Left cardiac atrium (tissue), 4 donors: ENCODE measurements at regions not wholly inside any gene's neighbourhood (a gene's known extent, or its start where the extent isn't known, plus 50 kb on each side); places are given as distances from the start of the nearest gene placed in this dataset.

Experiments
- ATAC-seq, 2 donors: fragments of 200-7000 bp; cut with Tn5 transposase; one replicate each; pipeline ENCODE4 v1.9.1; 2020; ENCODE audit warnings: mild to moderate bottlenecking in 2 of 2, moderate library complexity in 2 of 2
- DNase-seq: peaks from one replicate; pipeline ENCODE4 v3.0.0-alpha.2; 2020
- intact Hi-C, 2 donors: fragments of 100-400 bp; cut with DNase I; formaldehyde crosslinking; loops; one replicate each; pipeline versions ENCODE4 v1.14.1 to v1.15.1; 2022 to 2023
- donor health status: DM: no; HTN: yes; CAD: no.
- donor health status: DM: no; HTN: yes; CAD: no; lungs with severe emphysema.
- donor health status: DM: yes; HTN: yes; CAD: no.
- donor health status: Dilated cardiomyopathy.

GRCh38 chr1:245045087-245045881 lies 109.5 kb upstream of the KIF26B start:
- DNase-seq = no peak
- ATAC-seq = peak in 1 of 2 donors; percentile 60
- intact Hi-C loops = loop anchor here in 1 of 2 donors (10.0 kb wide), 1 partner anchor 440 kb away; no protein-coding TSS in a partner anchor

- intact Hi-C loops = loop anchor here in 1 of 2 donors (2.0 to 10.0 kb wide), 4 partner anchors 71 to 439 kb away; partner anchors contain the start of gene HNRNPU
- DNase-seq = no peak
- peak; percentile 31 to 51 for ATAC-seq
These were observed 111.2 kb upstream of the KIF26B start for GRCh38 chr1:245043611-245043940.

GRCh38 chr1:245041058-245041698 lies 113.6 kb upstream of the KIF26B start:
- no peak for DNase-seq
- no peak for ATAC-seq
- intact Hi-C loops = loop anchor here in 1 of 2 donors (5.0 to 10.0 kb wide), 3 partner anchors 69 to 436 kb away; partner anchors contain the start of gene HNRNPU

- intact Hi-C loops = no loop called here
- no peak for ATAC-seq
These were observed 115.6 kb upstream of the KIF26B start for GRCh38 chr1:245039196-245039595.

GRCh38 chr1:245036102-245036501 lies 118.7 kb upstream of the KIF26B start:
- no peak for ATAC-seq
- no peak for DNase-seq
- intact Hi-C loops = no loop called here

More at GRCh38 chr1:245039196-245039595, 115.6 kb upstream of the KIF26B start:
- DNase-seq = no peak

GRCh38 chr1:245031041-245031440 lies 123.7 kb upstream of the KIF26B start:
- ATAC-seq (no peak), DNase-seq (no peak)
- intact Hi-C loops = no loop called here

GRCh38 chr1:245026247-245026646 lies 128.5 kb upstream of the KIF26B start:
- ATAC-seq = peak in 1 of 2 donors; percentile 42
- no peak for DNase-seq
- intact Hi-C loops = loop anchor here in 1 of 2 donors (10.0 kb wide), 1 partner anchor 421 kb away; no protein-coding TSS in a partner anchor

- ATAC-seq = no peak
- intact Hi-C loops = loop anchor here in 1 of 2 donors (10.0 kb wide), 1 partner anchor 421 kb away; no protein-coding TSS in a partner anchor
These were observed 129.3 kb upstream of the KIF26B start for GRCh38 chr1:245025525-245025924.

GRCh38 chr1:245023222-245023621 lies 131.6 kb upstream of the KIF26B start:
- intact Hi-C loops = loop anchor here in 1 of 2 donors (10.0 kb wide), 1 partner anchor 418 kb away; no protein-coding TSS in a partner anchor
- no peak for ATAC-seq
- no peak for DNase-seq

More at GRCh38 chr1:245025525-245025924, 129.3 kb upstream of the KIF26B start:
- no peak for DNase-seq

GRCh38 chr1:245019910-245020486 lies 134.8 kb upstream of the KIF26B start:
- no peak for DNase-seq
- no peak for ATAC-seq
- intact Hi-C loops = loop anchor here in 1 of 2 donors (10.0 kb wide), 1 partner anchor 415 kb away; no protein-coding TSS in a partner anchor

- intact Hi-C loops = no loop called here
- DNase-seq (no peak), ATAC-seq (peak in 1 of 2 donors; percentile 21)
These were observed 138.1 kb upstream of the KIF26B start for GRCh38 chr1:245016700-245017099.

GRCh38 chr1:245015031-245015430 lies 139.8 kb upstream of the KIF26B start:
- no peak for ATAC-seq
- intact Hi-C loops = no loop called here
- no peak for DNase-seq

- intact Hi-C loops = no loop called here
- ATAC-seq = no peak
- DNase-seq = no peak
These were observed 140.3 kb upstream of the KIF26B start for GRCh38 chr1:245014247-245015029.

- intact Hi-C loops = no loop called here
- DNase-seq (no peak), ATAC-seq (no peak)
These were observed 144.7 kb upstream of the KIF26B start for GRCh38 chr1:245010018-245010614.

GRCh38 chr1:245008761-245009160 lies 144.4 kb upstream of the HNRNPU start:
- no peak for ATAC-seq
- DNase-seq = no peak
- intact Hi-C loops = no loop called here

GRCh38 chr1:245007852-245008251 lies 143.5 kb upstream of the HNRNPU start:
- DNase-seq (no peak), ATAC-seq (no peak)
- intact Hi-C loops = no loop called here

GRCh38 chr1:245003246-245003645 lies 138.9 kb upstream of the HNRNPU start:
- DNase-seq (no peak), ATAC-seq (no peak)
- intact Hi-C loops = no loop called here

- no peak for ATAC-seq
- intact Hi-C loops = no loop called here
- no peak for DNase-seq
These were observed 136.9 kb upstream of the HNRNPU start for GRCh38 chr1:245001252-245001651.

- intact Hi-C loops = no loop called here
- DNase-seq (no peak), ATAC-seq (no peak)
These were observed 136.5 kb upstream of the HNRNPU start for GRCh38 chr1:245000872-245001188.
